ENCODE measurements at regions not wholly inside any gene's neighbourhood (a gene's known extent, or its start where the extent isn't known, plus 50 kb on each side); places are given as distances from the start of the nearest gene placed in this dataset.

DNA sequence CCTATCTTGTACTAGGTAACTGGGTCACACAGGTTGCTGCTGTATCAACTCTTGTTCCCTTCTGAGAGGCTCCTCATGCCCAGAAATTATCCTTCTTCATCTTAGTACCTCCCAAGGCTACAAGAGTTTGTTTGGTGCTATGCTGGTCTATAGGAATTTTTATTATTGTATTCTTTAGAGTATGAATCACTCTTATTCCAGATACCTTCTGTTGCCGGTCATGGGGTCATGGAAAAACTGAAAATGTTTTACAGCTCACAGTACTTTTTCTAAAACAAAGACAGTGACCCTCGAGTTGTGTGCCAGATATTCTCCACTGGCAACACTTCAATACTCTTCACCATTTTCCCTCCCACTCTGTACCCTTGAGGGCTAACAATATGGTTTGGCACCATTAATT is 1598.0 kb upstream of the TMEM132C start:
- H3K4me1 ChIP-seq (ENCODE audit: control insufficient read depth in 5 of 5, insufficient read depth in 5 of 5, low read length in 5 of 5), result peaks cover 0 to 2% (median 0%) of the 10 kb centered on the region in 5 donors
- no peak for DNase-seq
- no peaks in the 10 kb centered on the region for H3K9me3 ChIP-seq (ENCODE audit: control insufficient read depth in 4 of 4, insufficient read depth in 3 of 4, low read length in 3 of 4)
- no peak overlapping the region for H3K27ac ChIP-seq (ENCODE audit: low read depth in 1 of 2, low read length in 1 of 2)
- H3K9ac ChIP-seq (ENCODE audit: insufficient read depth in 1 of 2, low read length in 2 of 2), result no peak overlapping the region
- TF ChIP-seq, protein P1, sequence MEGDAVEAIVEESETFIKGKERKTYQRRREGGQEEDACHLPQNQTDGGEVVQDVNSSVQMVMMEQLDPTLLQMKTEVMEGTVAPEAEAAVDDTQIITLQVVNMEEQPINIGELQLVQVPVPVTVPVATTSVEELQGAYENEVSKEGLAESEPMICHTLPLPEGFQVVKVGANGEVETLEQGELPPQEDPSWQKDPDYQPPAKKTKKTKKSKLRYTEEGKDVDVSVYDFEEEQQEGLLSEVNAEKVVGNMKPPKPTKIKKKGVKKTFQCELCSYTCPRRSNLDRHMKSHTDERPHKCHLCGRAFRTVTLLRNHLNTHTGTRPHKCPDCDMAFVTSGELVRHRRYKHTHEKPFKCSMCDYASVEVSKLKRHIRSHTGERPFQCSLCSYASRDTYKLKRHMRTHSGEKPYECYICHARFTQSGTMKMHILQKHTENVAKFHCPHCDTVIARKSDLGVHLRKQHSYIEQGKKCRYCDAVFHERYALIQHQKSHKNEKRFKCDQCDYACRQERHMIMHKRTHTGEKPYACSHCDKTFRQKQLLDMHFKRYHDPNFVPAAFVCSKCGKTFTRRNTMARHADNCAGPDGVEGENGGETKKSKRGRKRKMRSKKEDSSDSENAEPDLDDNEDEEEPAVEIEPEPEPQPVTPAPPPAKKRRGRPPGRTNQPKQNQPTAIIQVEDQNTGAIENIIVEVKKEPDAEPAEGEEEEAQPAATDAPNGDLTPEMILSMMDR (IDR thresholded peaks at IDR 0.05; ENCODE audit: control extremely low read depth, extremely low read depth), result no peak
- 59 to 76% methylated on average over 2 of the region's 2 CpGs for WGBS, 2 donors
- H3K27me3 ChIP-seq (ENCODE audit: control insufficient read depth in 3 of 3, insufficient read depth in 3 of 3, low read length in 2 of 3), result no peaks in the 10 kb centered on the region
- ATAC-seq (ENCODE audit: insufficient read depth, low FRiP score), result no peak
- H3K36me3 ChIP-seq (ENCODE audit: control insufficient read depth in 4 of 4, insufficient read depth in 4 of 4, low read length in 4 of 4), result no peaks in the 10 kb centered on the region
- no peak overlapping the region for H3K4me3 ChIP-seq

DNA sequence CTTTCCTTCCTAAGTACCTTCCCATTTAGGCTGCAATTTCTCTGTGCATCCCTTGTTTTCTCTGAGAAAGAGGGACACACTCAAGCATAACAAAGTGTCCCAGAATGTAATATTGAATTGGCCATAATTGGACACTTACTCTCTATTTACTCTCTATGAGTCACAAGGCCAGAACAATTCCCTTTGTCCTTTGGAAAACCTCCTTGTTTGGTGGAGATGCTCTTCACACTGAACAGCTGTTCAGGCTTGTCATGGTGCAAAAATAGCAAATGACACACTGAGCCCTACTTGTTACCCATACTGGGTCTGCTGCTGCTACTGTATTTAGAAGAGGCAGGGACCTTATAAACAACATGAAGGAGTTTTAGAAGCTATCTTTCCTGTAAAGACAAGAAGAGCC is 1590.5 kb upstream of the TMEM132C start:
- DNase-seq (no peak), ATAC-seq (ENCODE audit: insufficient read depth, low FRiP score) (no peak)
- H3K36me3 ChIP-seq (ENCODE audit: control insufficient read depth in 4 of 4, insufficient read depth in 4 of 4, low read length in 4 of 4), result no peaks in the 10 kb centered on the region
- H3K9me3 ChIP-seq (ENCODE audit: control insufficient read depth in 4 of 4, insufficient read depth in 3 of 4, low read length in 3 of 4), result no peaks in the 10 kb centered on the region
- TF ChIP-seq, protein P1 (IDR thresholded peaks at IDR 0.05; ENCODE audit: control extremely low read depth, extremely low read depth), result no peak
- H3K9ac ChIP-seq (ENCODE audit: insufficient read depth in 1 of 2, low read length in 2 of 2), result no peak overlapping the region
- no peaks in the 10 kb centered on the region for H3K27me3 ChIP-seq (ENCODE audit: control insufficient read depth in 3 of 3, insufficient read depth in 3 of 3, low read length in 2 of 3)
- H3K4me1 ChIP-seq (ENCODE audit: control insufficient read depth in 5 of 5, insufficient read depth in 5 of 5, low read length in 5 of 5), result no peaks in the 10 kb centered on the region
- H3K4me3 ChIP-seq, result no peak overlapping the region
- no peak overlapping the region for H3K27ac ChIP-seq (ENCODE audit: low read depth in 1 of 2, low read length in 1 of 2)

DNA sequence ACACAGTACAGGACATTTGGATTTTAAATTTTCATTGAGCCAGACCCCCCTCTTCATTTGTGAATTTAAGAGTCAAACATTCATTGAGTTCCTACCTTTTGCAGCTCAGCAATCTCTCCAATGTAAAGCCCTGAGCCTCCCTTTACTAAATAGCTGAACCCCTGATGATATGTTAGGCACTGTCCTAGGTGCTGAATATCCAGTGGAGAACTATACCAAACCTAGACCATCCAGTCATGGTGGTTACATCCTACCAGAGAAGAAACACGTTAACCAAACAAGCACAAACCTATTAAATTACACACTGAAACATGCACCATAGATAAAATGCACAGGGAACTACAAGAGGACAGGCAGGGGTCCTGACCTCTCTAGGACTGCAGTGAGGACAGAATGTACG is 1585.3 kb upstream of the TMEM132C start:
- Histone ChIP-seq H3K27ac (ENCODE audit: low read depth in 1 of 2, low read length in 1 of 2) (no peak overlapping the region), H3K4me3 (no peak overlapping the region), H3K27me3 (ENCODE audit: control insufficient read depth in 3 of 3, insufficient read depth in 3 of 3, low read length in 2 of 3) (no peaks in the 10 kb centered on the region), H3K9ac (ENCODE audit: insufficient read depth in 1 of 2, low read length in 2 of 2) (no peak overlapping the region), H3K4me1 (ENCODE audit: control insufficient read depth in 5 of 5, insufficient read depth in 5 of 5, low read length in 5 of 5) (no peaks in the 10 kb centered on the region), H3K36me3 (ENCODE audit: control insufficient read depth in 4 of 4, insufficient read depth in 4 of 4, low read length in 4 of 4) (no peaks in the 10 kb centered on the region), H3K9me3 (ENCODE audit: control insufficient read depth in 4 of 4, insufficient read depth in 3 of 4, low read length in 3 of 4) (peaks cover 0 to 7% (median 3%) of the 10 kb centered on the region in 4 donors)
- 61 to 68% methylated on average over 2 of the region's 2 CpGs for WGBS, 2 donors
- DNase-seq (peak in 1 of 3 donors; percentile 10), ATAC-seq (ENCODE audit: insufficient read depth, low FRiP score) (no peak)
- TF ChIP-seq, protein P1 (IDR thresholded peaks at IDR 0.05; ENCODE audit: control extremely low read depth, extremely low read depth), result no peak

DNA sequence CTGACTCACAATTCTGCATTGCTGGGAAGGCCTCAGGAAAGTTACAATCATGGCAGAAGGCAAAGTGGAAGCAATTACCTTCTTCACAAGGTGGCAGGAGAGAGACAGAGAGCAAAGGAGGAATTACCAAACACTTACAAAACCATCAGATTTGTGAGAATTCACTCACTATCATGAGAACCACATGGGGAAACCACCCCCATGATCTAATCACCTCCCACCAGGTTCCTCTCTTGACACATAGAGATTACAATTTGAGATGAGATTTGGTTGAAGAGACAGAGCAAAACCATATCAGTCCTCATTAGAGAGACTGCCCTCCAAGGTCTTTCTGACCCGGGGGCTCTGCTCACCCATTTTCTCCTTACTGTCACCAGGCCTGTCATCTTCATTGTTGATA is 1582.3 kb upstream of the TMEM132C start:
- Histone ChIP-seq H3K4me3 (no peak overlapping the region), H3K9ac (ENCODE audit: insufficient read depth in 1 of 2, low read length in 2 of 2) (no peak overlapping the region), H3K9me3 (ENCODE audit: control insufficient read depth in 4 of 4, insufficient read depth in 3 of 4, low read length in 3 of 4) (peaks cover 0 to 10% (median 3%) of the 10 kb centered on the region in 4 donors), H3K4me1 (ENCODE audit: control insufficient read depth in 5 of 5, insufficient read depth in 5 of 5, low read length in 5 of 5) (no peaks in the 10 kb centered on the region), H3K27me3 (ENCODE audit: control insufficient read depth in 3 of 3, insufficient read depth in 3 of 3, low read length in 2 of 3) (no peaks in the 10 kb centered on the region), H3K36me3 (ENCODE audit: control insufficient read depth in 4 of 4, insufficient read depth in 4 of 4, low read length in 4 of 4) (no peaks in the 10 kb centered on the region), H3K27ac (ENCODE audit: low read depth in 1 of 2, low read length in 1 of 2) (no peak overlapping the region)
- TF ChIP-seq, protein P1 (IDR thresholded peaks at IDR 0.05; ENCODE audit: control extremely low read depth, extremely low read depth), result no peak
- 88 to 100% methylated on average over 1 of the region's 1 CpG for WGBS, 2 donors
- ATAC-seq (ENCODE audit: insufficient read depth, low FRiP score) (no peak), DNase-seq (no peak)
